GM12891 (cell line): ENCODE measurements at regions not wholly inside any gene's neighbourhood (a gene's known extent, or its start where the extent isn't known, plus 50 kb on each side); places are given as distances from the start of the nearest gene placed in this dataset.

Experiments
- DNase-seq: peaks from one replicate; pipeline ENCODE4 v3.0.0; 2011; ENCODE audit warnings: low spot score; ENCODE audit not compliant: insufficient read length
- FAIRE-seq: peaks from 2 replicates; lab custom pipeline; 2011; peaks lifted over from hg19 to GRCh38; lab: Jason Lieb, UNC
- PAX5 ChIP-seq: IDR thresholded peaks from 2 replicates; pipeline ENCODE4 v1.6.1; 2011; ENCODE audit warnings: low read length, moderate library complexity, mild to moderate bottlenecking; ENCODE audit not compliant: insufficient read depth, severe bottlenecking
- POLR2A ChIP-seq: IDR thresholded peaks from 2 replicates; pipeline ENCODE4 v1.6.1; 2011; ENCODE audit warnings: low read depth, low read length, control low read depth
- POLR2AphosphoS5 ChIP-seq: IDR thresholded peaks from 2 replicates; pipeline ENCODE4 v1.6.1; 2011; ENCODE audit warnings: low read depth, low read length, control low read depth
- POU2F2 ChIP-seq: IDR thresholded peaks from 2 replicates; pipeline ENCODE4 v1.6.1; 2011; ENCODE audit warnings: low read depth, mild to moderate bottlenecking, control low read depth, low read length, moderate library complexity
- SPI1 ChIP-seq: IDR thresholded peaks from 2 replicates; pipeline ENCODE4 v1.6.1; 2011; ENCODE audit warnings: low read depth, low read length, control low read depth
- TAF1 ChIP-seq: IDR thresholded peaks from 2 replicates; pipeline ENCODE4 v1.6.1; 2011; ENCODE audit warnings: low read depth, low read length, control low read depth

- DNase-seq (no peak), FAIRE-seq (no peak)
- TF ChIP-seq TAF1 (no peak), PAX5 (no peak), POLR2AphosphoS5 (no peak), POLR2A (no peak), SPI1 (no peak), POU2F2 (no peak)
These were observed 437.5 kb downstream of the KLF12 start for GRCh38 chr13:73696713-73697112.

- no peak for FAIRE-seq
- DNase-seq: no peak
These were observed 437.9 kb downstream of the KLF12 start for GRCh38 chr13:73696271-73696670.

GRCh38 chr13:73695325-73695724 lies 438.9 kb downstream of the KLF12 start:
- FAIRE-seq: no peak
- TF ChIP-seq POLR2A (no peak), PAX5 (no peak)
- DNase-seq: no peak

More at GRCh38 chr13:73696271-73696670, 437.9 kb downstream of the KLF12 start:
- TF ChIP-seq POLR2A: no peak
- TF ChIP-seq POLR2AphosphoS5: no peak
- TF ChIP-seq TAF1: no peak
- TF ChIP-seq SPI1: no peak
- no peak for TF ChIP-seq POU2F2
- no peak for TF ChIP-seq PAX5

- FAIRE-seq (no peak), DNase-seq (no peak)
- TF ChIP-seq PAX5: no peak
- TF ChIP-seq POLR2A: no peak
- no peak for TF ChIP-seq POLR2AphosphoS5
- TF ChIP-seq SPI1: no peak
- TF ChIP-seq TAF1: no peak
- no peak for TF ChIP-seq POU2F2
These were observed 441.0 kb downstream of the KLF12 start for GRCh38 chr13:73693215-73693614.

- FAIRE-seq (no peak), DNase-seq (no peak)
- TF ChIP-seq PAX5 (no peak), POU2F2 (no peak), TAF1 (no peak), POLR2A (no peak), SPI1 (no peak), POLR2AphosphoS5 (no peak)
These were observed 442.3 kb downstream of the KLF12 start for GRCh38 chr13:73691891-73692290.

GRCh38 chr13:73687929-73688328 lies 446.3 kb downstream of the KLF12 start:
- DNase-seq (no peak), FAIRE-seq (no peak)
- TF ChIP-seq POU2F2 (no peak), TAF1 (no peak), SPI1 (no peak)

GRCh38 chr13:73687087-73687486 lies 447.1 kb downstream of the KLF12 start:
- FAIRE-seq (no peak), DNase-seq (no peak)
- TF ChIP-seq POLR2A: no peak
- TF ChIP-seq POU2F2: no peak
- TF ChIP-seq PAX5: no peak
- TF ChIP-seq TAF1: no peak
- TF ChIP-seq POLR2AphosphoS5: no peak
- TF ChIP-seq SPI1: no peak

- TF ChIP-seq POLR2A (no peak), PAX5 (no peak), SPI1 (no peak), TAF1 (no peak), POU2F2 (no peak)
- DNase-seq (no peak), FAIRE-seq (no peak)
These were observed 449.5 kb downstream of the KLF12 start for GRCh38 chr13:73684750-73685149.

GRCh38 chr13:73684286-73684685 lies 449.9 kb downstream of the KLF12 start:
- no peak for DNase-seq
- TF ChIP-seq TAF1 (no peak), POU2F2 (no peak), POLR2AphosphoS5 (no peak), SPI1 (no peak), POLR2A (no peak), PAX5 (no peak)
- FAIRE-seq: no peak

- TF ChIP-seq POLR2A (no peak), POLR2AphosphoS5 (no peak), TAF1 (no peak), POU2F2 (no peak), PAX5 (no peak), SPI1 (no peak)
These were observed 450.5 kb downstream of the KLF12 start for GRCh38 chr13:73683746-73684145.

GRCh38 chr13:73681779-73682178 lies 452.4 kb downstream of the KLF12 start:
- FAIRE-seq (no peak), DNase-seq (no peak)
- TF ChIP-seq POLR2AphosphoS5 (no peak), SPI1 (no peak), POU2F2 (no peak), POLR2A (no peak), PAX5 (no peak)

More at GRCh38 chr13:73683746-73684145, 450.5 kb downstream of the KLF12 start:
- DNase-seq: no peak
- no peak for FAIRE-seq
